ENCODE measurements at regions not wholly inside any gene's neighbourhood (a gene's known extent, or its start where the extent isn't known, plus 50 kb on each side); places are given as distances from the start of the nearest gene placed in this dataset.

DNA sequence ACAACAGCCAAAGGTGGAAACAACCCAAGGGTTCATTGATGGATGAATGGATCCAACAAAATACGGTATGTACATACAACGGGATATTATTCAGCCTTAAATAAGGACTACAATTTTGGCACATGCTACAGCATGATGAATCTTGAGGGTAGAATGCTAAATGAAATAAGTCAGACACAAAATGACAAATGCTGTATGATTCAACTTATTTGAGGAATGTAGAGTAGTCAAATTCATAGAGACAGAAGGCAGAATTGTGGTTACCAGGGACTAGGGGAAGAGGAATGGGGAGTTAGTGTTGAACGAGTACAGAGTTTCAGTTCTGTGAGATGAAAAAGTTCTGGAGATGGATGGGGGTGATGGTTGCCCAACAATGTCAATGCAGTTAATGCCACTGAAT, 118.0 kb upstream of the PAXBP1 start:
- H3K9ac ChIP-seq (ENCODE audit: low read depth in 1 of 2, low read length in 2 of 2): no peak overlapping the region
- no peaks in the 10 kb centered on the region for H3K9me3 ChIP-seq (ENCODE audit: control insufficient read depth in 4 of 4, low read length in 3 of 4)
- no peak overlapping the region for H3K4me3 ChIP-seq (ENCODE audit: low read depth in 1 of 3, low read length in 3 of 3)
- no peaks in the 10 kb centered on the region for H3K4me1 ChIP-seq (ENCODE audit: control insufficient read depth in 4 of 4, insufficient read depth in 4 of 4, low read length in 3 of 4)
- no peak overlapping the region for H3K27ac ChIP-seq (ENCODE audit: low read depth in 1 of 2, low read length in 2 of 2)
- no peak for DNase-seq (ENCODE audit: low spot score)
- TF ChIP-seq FOXA1 (IDR thresholded peaks at IDR 0.05) (no peak), HNF4A (conservative IDR thresholded peaks at IDR 0.05) (no peak), JUND (IDR thresholded peaks at IDR 0.05) (no peak), NR2F2 (IDR thresholded peaks at IDR 0.05) (no peak)
- TF ChIP-seq, protein P1, sequence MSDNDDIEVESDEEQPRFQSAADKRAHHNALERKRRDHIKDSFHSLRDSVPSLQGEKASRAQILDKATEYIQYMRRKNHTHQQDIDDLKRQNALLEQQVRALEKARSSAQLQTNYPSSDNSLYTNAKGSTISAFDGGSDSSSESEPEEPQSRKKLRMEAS (IDR thresholded peaks at IDR 0.05): no peak
- WGBS: 87% methylated on average over 3 of the region's 3 CpGs
- no peaks in the 10 kb centered on the region for H3K36me3 ChIP-seq (ENCODE audit: control insufficient read depth in 4 of 4, insufficient read depth in 3 of 4, low read depth in 1 of 4, low read length in 3 of 4)
- no peaks in the 10 kb centered on the region for H3K27me3 ChIP-seq (ENCODE audit: control insufficient read depth in 4 of 4, insufficient read depth in 4 of 4, low read length in 3 of 4)

- no peak overlapping the region for H3K9ac ChIP-seq (ENCODE audit: low read depth in 1 of 2, low read length in 2 of 2)
- H3K27ac ChIP-seq (ENCODE audit: low read depth in 1 of 2, low read length in 2 of 2): no peak overlapping the region
- H3K4me3 ChIP-seq (ENCODE audit: low read depth in 1 of 3, low read length in 3 of 3): no peak overlapping the region
- peaks cover 0 to 5% (median 0%) of the 10 kb centered on the region in 4 donors for H3K27me3 ChIP-seq (ENCODE audit: control insufficient read depth in 4 of 4, insufficient read depth in 4 of 4, low read length in 3 of 4)
- no peaks in the 10 kb centered on the region for H3K4me1 ChIP-seq (ENCODE audit: control insufficient read depth in 4 of 4, insufficient read depth in 4 of 4, low read length in 3 of 4)
- peaks cover 0 to 4% (median 1%) of the 10 kb centered on the region in 4 donors for H3K9me3 ChIP-seq (ENCODE audit: control insufficient read depth in 4 of 4, low read length in 3 of 4)
- H3K36me3 ChIP-seq (ENCODE audit: control insufficient read depth in 4 of 4, insufficient read depth in 3 of 4, low read depth in 1 of 4, low read length in 3 of 4): no peaks in the 10 kb centered on the region
- no peak for DNase-seq (ENCODE audit: low spot score)
- TF ChIP-seq FOXA2 (IDR thresholded peaks at IDR 0.05) (no peak), YY1 (IDR thresholded peaks at IDR 0.05) (no peak), RXRA (IDR thresholded peaks at IDR 0.05) (no peak), HNF4A (conservative IDR thresholded peaks at IDR 0.05) (no peak), SP1 (IDR thresholded peaks at IDR 0.05) (no peak), TAF1 (conservative IDR thresholded peaks at IDR 0.05) (no peak), HNF4G (IDR thresholded peaks at IDR 0.05) (no peak), GABPA (IDR thresholded peaks at IDR 0.05 in 1 of 2, conservative IDR thresholded peaks at IDR 0.05 in 1 of 2) (no peak), NR2F2 (IDR thresholded peaks at IDR 0.05) (no peak), RAD21 (IDR thresholded peaks at IDR 0.05) (no peak), JUND (IDR thresholded peaks at IDR 0.05) (no peak)
- TF ChIP-seq, protein P2, sequence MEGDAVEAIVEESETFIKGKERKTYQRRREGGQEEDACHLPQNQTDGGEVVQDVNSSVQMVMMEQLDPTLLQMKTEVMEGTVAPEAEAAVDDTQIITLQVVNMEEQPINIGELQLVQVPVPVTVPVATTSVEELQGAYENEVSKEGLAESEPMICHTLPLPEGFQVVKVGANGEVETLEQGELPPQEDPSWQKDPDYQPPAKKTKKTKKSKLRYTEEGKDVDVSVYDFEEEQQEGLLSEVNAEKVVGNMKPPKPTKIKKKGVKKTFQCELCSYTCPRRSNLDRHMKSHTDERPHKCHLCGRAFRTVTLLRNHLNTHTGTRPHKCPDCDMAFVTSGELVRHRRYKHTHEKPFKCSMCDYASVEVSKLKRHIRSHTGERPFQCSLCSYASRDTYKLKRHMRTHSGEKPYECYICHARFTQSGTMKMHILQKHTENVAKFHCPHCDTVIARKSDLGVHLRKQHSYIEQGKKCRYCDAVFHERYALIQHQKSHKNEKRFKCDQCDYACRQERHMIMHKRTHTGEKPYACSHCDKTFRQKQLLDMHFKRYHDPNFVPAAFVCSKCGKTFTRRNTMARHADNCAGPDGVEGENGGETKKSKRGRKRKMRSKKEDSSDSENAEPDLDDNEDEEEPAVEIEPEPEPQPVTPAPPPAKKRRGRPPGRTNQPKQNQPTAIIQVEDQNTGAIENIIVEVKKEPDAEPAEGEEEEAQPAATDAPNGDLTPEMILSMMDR (IDR thresholded peaks at IDR 0.05; ENCODE audit: low read depth, low read length, missing input control): no peak
- TF ChIP-seq, protein P3, sequence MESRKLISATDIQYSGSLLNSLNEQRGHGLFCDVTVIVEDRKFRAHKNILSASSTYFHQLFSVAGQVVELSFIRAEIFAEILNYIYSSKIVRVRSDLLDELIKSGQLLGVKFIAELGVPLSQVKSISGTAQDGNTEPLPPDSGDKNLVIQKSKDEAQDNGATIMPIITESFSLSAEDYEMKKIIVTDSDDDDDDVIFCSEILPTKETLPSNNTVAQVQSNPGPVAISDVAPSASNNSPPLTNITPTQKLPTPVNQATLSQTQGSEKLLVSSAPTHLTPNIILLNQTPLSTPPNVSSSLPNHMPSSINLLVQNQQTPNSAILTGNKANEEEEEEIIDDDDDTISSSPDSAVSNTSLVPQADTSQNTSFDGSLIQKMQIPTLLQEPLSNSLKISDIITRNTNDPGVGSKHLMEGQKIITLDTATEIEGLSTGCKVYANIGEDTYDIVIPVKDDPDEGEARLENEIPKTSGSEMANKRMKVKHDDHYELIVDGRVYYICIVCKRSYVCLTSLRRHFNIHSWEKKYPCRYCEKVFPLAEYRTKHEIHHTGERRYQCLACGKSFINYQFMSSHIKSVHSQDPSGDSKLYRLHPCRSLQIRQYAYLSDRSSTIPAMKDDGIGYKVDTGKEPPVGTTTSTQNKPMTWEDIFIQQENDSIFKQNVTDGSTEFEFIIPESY (IDR thresholded peaks at IDR 0.05): no peak
- TF ChIP-seq, protein P4, sequence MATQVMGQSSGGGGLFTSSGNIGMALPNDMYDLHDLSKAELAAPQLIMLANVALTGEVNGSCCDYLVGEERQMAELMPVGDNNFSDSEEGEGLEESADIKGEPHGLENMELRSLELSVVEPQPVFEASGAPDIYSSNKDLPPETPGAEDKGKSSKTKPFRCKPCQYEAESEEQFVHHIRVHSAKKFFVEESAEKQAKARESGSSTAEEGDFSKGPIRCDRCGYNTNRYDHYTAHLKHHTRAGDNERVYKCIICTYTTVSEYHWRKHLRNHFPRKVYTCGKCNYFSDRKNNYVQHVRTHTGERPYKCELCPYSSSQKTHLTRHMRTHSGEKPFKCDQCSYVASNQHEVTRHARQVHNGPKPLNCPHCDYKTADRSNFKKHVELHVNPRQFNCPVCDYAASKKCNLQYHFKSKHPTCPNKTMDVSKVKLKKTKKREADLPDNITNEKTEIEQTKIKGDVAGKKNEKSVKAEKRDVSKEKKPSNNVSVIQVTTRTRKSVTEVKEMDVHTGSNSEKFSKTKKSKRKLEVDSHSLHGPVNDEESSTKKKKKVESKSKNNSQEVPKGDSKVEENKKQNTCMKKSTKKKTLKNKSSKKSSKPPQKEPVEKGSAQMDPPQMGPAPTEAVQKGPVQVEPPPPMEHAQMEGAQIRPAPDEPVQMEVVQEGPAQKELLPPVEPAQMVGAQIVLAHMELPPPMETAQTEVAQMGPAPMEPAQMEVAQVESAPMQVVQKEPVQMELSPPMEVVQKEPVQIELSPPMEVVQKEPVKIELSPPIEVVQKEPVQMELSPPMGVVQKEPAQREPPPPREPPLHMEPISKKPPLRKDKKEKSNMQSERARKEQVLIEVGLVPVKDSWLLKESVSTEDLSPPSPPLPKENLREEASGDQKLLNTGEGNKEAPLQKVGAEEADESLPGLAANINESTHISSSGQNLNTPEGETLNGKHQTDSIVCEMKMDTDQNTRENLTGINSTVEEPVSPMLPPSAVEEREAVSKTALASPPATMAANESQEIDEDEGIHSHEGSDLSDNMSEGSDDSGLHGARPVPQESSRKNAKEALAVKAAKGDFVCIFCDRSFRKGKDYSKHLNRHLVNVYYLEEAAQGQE (IDR thresholded peaks at IDR 0.05): no peak
- TF ChIP-seq, protein P1 (IDR thresholded peaks at IDR 0.05): no peak
- TF ChIP-seq, protein P5, sequence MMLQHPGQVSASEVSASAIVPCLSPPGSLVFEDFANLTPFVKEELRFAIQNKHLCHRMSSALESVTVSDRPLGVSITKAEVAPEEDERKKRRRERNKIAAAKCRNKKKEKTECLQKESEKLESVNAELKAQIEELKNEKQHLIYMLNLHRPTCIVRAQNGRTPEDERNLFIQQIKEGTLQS (IDR thresholded peaks at IDR 0.05): no peak
These were observed 122.8 kb upstream of the PAXBP1 start for GRCh38 chr21:32894321-32894720.
